HCT116 (cell line): ENCODE measurements at regions not wholly inside any gene's neighbourhood (a gene's known extent, or its start where the extent isn't known, plus 50 kb on each side); places are given as distances from the start of the nearest gene placed in this dataset.

Source experiments
- ATAC-seq: fragments of 200-7000 bp; cut with Tn5 transposase; 2 replicates; pipeline ENCODE4 v1.9.1; 2020; ENCODE audit warnings: mild to moderate bottlenecking, moderate library complexity
- BruUV-seq: library from RNA; stranded (reverse); fragments of 400-500 nt; replicated peaks from 2 replicates; lab custom pipeline; 2021; lab: Mats Ljungman, UMichigan
- CTCF ChIA-PET: fragments of 300-600 bp; sonication (Branson Sonifier 250); formaldehyde crosslinking; loops from one replicate; lab custom pipeline; 2021; ENCODE audit warnings: antibody characterized with exemption; lab: Charles Lee
- POLR2A ChIA-PET: fragments of 300-600, 350-600 bp; sonication (Branson Sonifier 250); formaldehyde crosslinking; loops from one replicate; lab custom pipeline; 2021; ENCODE audit warnings: antibody characterized with exemption; lab: Charles Lee
- RAD21 ChIA-PET, 2 experiments: fragments of 300-600 bp; sonication (Branson Sonifier 250); formaldehyde crosslinking; loops; one replicate each; lab custom pipeline; 2023; ENCODE audit warnings: low total read pairs in 2 of 2; ENCODE audit not compliant: uncharacterized antibody in 2 of 2, unreplicated experiment in 2 of 2, low non-redundant PET in 1 of 2; lab: Charles Lee
- DNase-seq: peaks from one replicate; pipeline ENCODE4 v3.0.0-alpha.2; 2010; ENCODE audit warnings: low read depth, low spot score
- H2AFZ ChIP-seq: fragments of 200-600 bp; shearing (Covaris generic), sonication (generic); 2 replicates; pipeline ENCODE4 v1.6.1; 2017; ENCODE audit warnings: low read depth, mixed run types, mixed read lengths, antibody characterized with exemption, low read length; ENCODE audit not compliant: poor library complexity, severe bottlenecking
- H3K27ac ChIP-seq: 2 replicates; pipeline ENCODE4 v1.5.1; 2012; ENCODE audit warnings: low read depth, low read length
- H3K27me3 ChIP-seq: fragments of 200-600 bp; sonication (generic); 2 replicates; pipeline ENCODE4 v1.6.1; 2016; ENCODE audit warnings: mixed run types, low read length, mixed read lengths; ENCODE audit not compliant: insufficient read depth
- H3K36me3 ChIP-seq, 2 experiments: fragments of 200-500 bp in 1 of 2; fragments of 200-600 bp in 1 of 2; sonication (Bioruptor generic) in 1 of 2; sonication (generic) in 1 of 2; 2 replicates each; pipeline versions ENCODE4 v1.5.1 to v1.6.1; 2014 to 2016; ENCODE audit warnings: low read length in 2 of 2, inconsistent platforms in 1 of 2, mixed read lengths in 1 of 2, mixed run types in 1 of 2; ENCODE audit not compliant: insufficient read depth in 2 of 2, control insufficient read depth in 1 of 2
- H3K4me1 ChIP-seq, 2 experiments: fragments of 200-600 bp in 1 of 2; sonication (generic) in 1 of 2; 2 replicates each; pipeline versions ENCODE4 v1.5.1 to v1.6.1; 2012 to 2017; ENCODE audit warnings: low read length in 2 of 2, inconsistent platforms in 1 of 2, mild to moderate bottlenecking in 1 of 2, mixed read lengths in 1 of 2, mixed run types in 1 of 2, moderate library complexity in 1 of 2; ENCODE audit not compliant: insufficient read depth in 2 of 2, control insufficient read depth in 1 of 2
- H3K4me2 ChIP-seq: fragments of 200-600 bp; sonication (generic); 2 replicates; pipeline ENCODE4 v1.6.1; 2017; ENCODE audit warnings: mixed run types, low read length, mixed read lengths
- H3K4me3 ChIP-seq, 2 experiments: fragments of 200-600 bp in 1 of 2; sonication (generic) in 1 of 2; replicated peaks in 1 of 2; 2 replicates each; pipeline ENCODE4 v1.5.1; 2011 to 2016; ENCODE audit warnings: low read length in 2 of 2, control low read depth in 1 of 2, low read depth in 1 of 2, mild to moderate bottlenecking in 1 of 2, mixed read lengths in 1 of 2, mixed run types in 1 of 2
- H3K79me2 ChIP-seq: fragments of 200-600 bp; sonication (generic); 2 replicates; pipeline ENCODE4 v1.6.1; 2017; ENCODE audit warnings: mild to moderate bottlenecking, mixed run types, low read length, moderate library complexity, mixed read lengths; ENCODE audit not compliant: insufficient read depth
- H3K9ac ChIP-seq: fragments of 200-600 bp; sonication (generic); 2 replicates; pipeline ENCODE4 v1.6.1; 2016; ENCODE audit warnings: low read length, mixed read lengths
- H3K9me2 ChIP-seq: fragments of 200-600 bp; sonication (generic), shearing (Covaris generic); 2 replicates; pipeline ENCODE4 v1.6.1; 2017; ENCODE audit warnings: mixed run types, mild to moderate bottlenecking, moderate library complexity; ENCODE audit not compliant: insufficient read depth
- H3K9me3 ChIP-seq, 2 experiments: fragments of 200-500 bp in 1 of 2; fragments of 200-600 bp in 1 of 2; sonication (Bioruptor generic) in 1 of 2; sonication (generic) in 1 of 2; 2 replicates each; pipeline ENCODE4 v1.6.1; 2014 to 2017; ENCODE audit warnings: low read length in 2 of 2, mixed read lengths in 2 of 2, inconsistent platforms in 1 of 2, low read depth in 1 of 2, mild to moderate bottlenecking in 1 of 2, mixed run types in 1 of 2, moderate library complexity in 1 of 2; ENCODE audit not compliant: control insufficient read depth in 1 of 2, insufficient read depth in 1 of 2
- H4K20me1 ChIP-seq: fragments of 200-600 bp; sonication (generic), shearing (Covaris generic); 2 replicates; pipeline ENCODE4 v1.6.1; 2017; ENCODE audit warnings: mixed run types, mild to moderate bottlenecking, moderate library complexity; ENCODE audit not compliant: insufficient read depth
- CBX3 ChIP-seq: IDR thresholded peaks from 2 replicates; pipeline ENCODE4 v1.6.1; 2012; ENCODE audit warnings: low read depth
- EGR1 ChIP-seq: IDR thresholded peaks from 2 replicates; pipeline ENCODE4 v1.6.1; 2012; ENCODE audit warnings: low read depth
- ELF1 ChIP-seq: IDR thresholded peaks from 2 replicates; pipeline ENCODE4 v1.6.1; 2012; ENCODE audit warnings: low read depth, borderline replicate concordance
- EZH2 ChIP-seq: fragments of 200-600 bp; sonication (generic); IDR thresholded peaks from 2 replicates; pipeline ENCODE4 v1.6.1; 2017; ENCODE audit warnings: antibody characterized with exemption, mixed run types
- FOSL1 ChIP-seq: IDR thresholded peaks from 2 replicates; pipeline ENCODE4 v1.6.1; 2012; ENCODE audit warnings: low read depth
- JUND ChIP-seq: IDR thresholded peaks from 2 replicates; pipeline ENCODE4 v1.6.1; 2012
- POLR2A ChIP-seq: IDR thresholded peaks from 2 replicates; pipeline ENCODE4 v1.7.0; 2011; ENCODE audit warnings: borderline replicate concordance; ENCODE audit not compliant: insufficient read depth, insufficient read length; ENCODE audit errors: extremely low read depth
- RAD21 ChIP-seq: IDR thresholded peaks from 2 replicates; pipeline ENCODE4 v1.6.1; 2012; ENCODE audit warnings: low read depth, mild to moderate bottlenecking
- SIN3A ChIP-seq: IDR thresholded peaks from 2 replicates; pipeline ENCODE4 v1.6.1; 2012; ENCODE audit warnings: low read depth
- SP1 ChIP-seq: IDR thresholded peaks from 2 replicates; pipeline ENCODE4 v1.6.1; 2012; ENCODE audit warnings: low read depth
- TCF7L2 ChIP-seq: IDR thresholded peaks from 2 replicates; pipeline ENCODE4 v1.7.0; 2011; ENCODE audit warnings: borderline replicate concordance, inconsistent platforms; ENCODE audit not compliant: insufficient read depth, insufficient read length; ENCODE audit errors: extremely low read depth
- YY1 ChIP-seq: IDR thresholded peaks from 2 replicates; pipeline ENCODE4 v1.6.1; 2011; ENCODE audit warnings: low read length, low read depth, moderate library complexity, mild to moderate bottlenecking; ENCODE audit not compliant: insufficient replicate concordance; ENCODE audit errors: extremely low read depth
- ZFX ChIP-seq: fragments of 450-650 bp; IDR thresholded peaks from 2 replicates; pipeline ENCODE4 v1.6.1; 2017
- ZNF274 ChIP-seq: fragments of 200-500 bp; sonication (Bioruptor generic); IDR thresholded peaks from 2 replicates; pipeline ENCODE4 v1.6.1; 2014; ENCODE audit warnings: mild to moderate bottlenecking, low read depth, low read length, inconsistent platforms
- intact Hi-C: fragments of 100-400 bp; cut with micrococcal nuclease; formaldehyde crosslinking; loops from 2 replicates; pipeline ENCODE4 v1.10.0; 2022
- TF ChIP-seq, protein P1 (sequence below): IDR thresholded peaks from 2 replicates; pipeline ENCODE4 v1.6.1; 2012
- TF ChIP-seq, protein P2 (sequence below), 3 experiments: fragments of 200-600 bp in 1 of 3; sonication (generic) in 1 of 3; IDR thresholded peaks in 2 of 3; conservative IDR thresholded peaks in 1 of 3; 2 replicates each; pipeline ENCODE4 v1.5.1; 2012 to 2017; ENCODE audit warnings: low read depth in 2 of 3, low read length in 2 of 3, antibody characterized with exemption in 1 of 3, borderline replicate concordance in 1 of 3, control low read depth in 1 of 3, mild to moderate bottlenecking in 1 of 3, mixed read lengths in 1 of 3, mixed run types in 1 of 3, moderate library complexity in 1 of 3; ENCODE audit not compliant: insufficient read depth in 1 of 3
- TF ChIP-seq, protein P3 (sequence below): IDR thresholded peaks from 2 replicates; pipeline ENCODE4 v1.6.1; 2012; ENCODE audit warnings: low read depth
- TF ChIP-seq, protein P4 (sequence below): IDR thresholded peaks from 2 replicates; pipeline ENCODE4 v1.6.1; 2012

DNA sequence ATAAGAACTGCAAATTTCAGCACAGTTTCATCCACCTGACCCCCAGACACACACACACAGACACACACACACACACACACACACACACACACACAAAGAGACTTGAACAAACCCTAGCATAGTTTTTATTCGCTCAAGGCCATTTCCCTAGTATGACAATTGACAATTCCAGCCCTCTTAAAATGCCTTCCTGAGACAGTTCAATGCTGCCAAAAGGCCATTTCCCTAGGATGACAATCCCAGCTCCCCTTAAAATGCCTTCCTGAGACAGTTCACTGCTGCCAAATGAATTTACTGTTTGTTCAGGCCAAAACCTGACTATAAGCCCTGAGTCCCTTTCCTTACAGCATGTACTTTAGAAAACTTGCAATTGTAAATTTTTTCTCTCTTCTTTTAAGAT is 259.5 kb upstream of the SLC7A11 start:
- no TSS peak for BruUV-seq

More for the DNA sequence above, 259.5 kb upstream of the SLC7A11 start:
- DNase-seq (no peak), ATAC-seq (no peak)
- H3K4me3 ChIP-seq = no peak overlapping the region
- H3K9me3 ChIP-seq = no peaks in the 10 kb centered on the region
- TF ChIP-seq YY1 = no peak
- TF ChIP-seq EZH2 = no peak
- no peak for TF ChIP-seq POLR2A
- no peak for TF ChIP-seq FOSL1
- TF ChIP-seq ZFX = no peak
- no peak for TF ChIP-seq SP1
- TF ChIP-seq TCF7L2 = no peak
- TF ChIP-seq, protein P1, sequence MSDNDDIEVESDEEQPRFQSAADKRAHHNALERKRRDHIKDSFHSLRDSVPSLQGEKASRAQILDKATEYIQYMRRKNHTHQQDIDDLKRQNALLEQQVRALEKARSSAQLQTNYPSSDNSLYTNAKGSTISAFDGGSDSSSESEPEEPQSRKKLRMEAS = no peak
- TF ChIP-seq JUND = no peak
- TF ChIP-seq, protein P2, sequence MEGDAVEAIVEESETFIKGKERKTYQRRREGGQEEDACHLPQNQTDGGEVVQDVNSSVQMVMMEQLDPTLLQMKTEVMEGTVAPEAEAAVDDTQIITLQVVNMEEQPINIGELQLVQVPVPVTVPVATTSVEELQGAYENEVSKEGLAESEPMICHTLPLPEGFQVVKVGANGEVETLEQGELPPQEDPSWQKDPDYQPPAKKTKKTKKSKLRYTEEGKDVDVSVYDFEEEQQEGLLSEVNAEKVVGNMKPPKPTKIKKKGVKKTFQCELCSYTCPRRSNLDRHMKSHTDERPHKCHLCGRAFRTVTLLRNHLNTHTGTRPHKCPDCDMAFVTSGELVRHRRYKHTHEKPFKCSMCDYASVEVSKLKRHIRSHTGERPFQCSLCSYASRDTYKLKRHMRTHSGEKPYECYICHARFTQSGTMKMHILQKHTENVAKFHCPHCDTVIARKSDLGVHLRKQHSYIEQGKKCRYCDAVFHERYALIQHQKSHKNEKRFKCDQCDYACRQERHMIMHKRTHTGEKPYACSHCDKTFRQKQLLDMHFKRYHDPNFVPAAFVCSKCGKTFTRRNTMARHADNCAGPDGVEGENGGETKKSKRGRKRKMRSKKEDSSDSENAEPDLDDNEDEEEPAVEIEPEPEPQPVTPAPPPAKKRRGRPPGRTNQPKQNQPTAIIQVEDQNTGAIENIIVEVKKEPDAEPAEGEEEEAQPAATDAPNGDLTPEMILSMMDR (IDR thresholded peaks at IDR 0.05 in 2 of 3, conservative IDR thresholded peaks at IDR 0.05 in 1 of 3; ENCODE audit: borderline replicate concordance in 1 of 3, insufficient read depth in 1 of 3, low read depth in 2 of 3, low read length in 2 of 3) = no peak
- TF ChIP-seq, protein P3, sequence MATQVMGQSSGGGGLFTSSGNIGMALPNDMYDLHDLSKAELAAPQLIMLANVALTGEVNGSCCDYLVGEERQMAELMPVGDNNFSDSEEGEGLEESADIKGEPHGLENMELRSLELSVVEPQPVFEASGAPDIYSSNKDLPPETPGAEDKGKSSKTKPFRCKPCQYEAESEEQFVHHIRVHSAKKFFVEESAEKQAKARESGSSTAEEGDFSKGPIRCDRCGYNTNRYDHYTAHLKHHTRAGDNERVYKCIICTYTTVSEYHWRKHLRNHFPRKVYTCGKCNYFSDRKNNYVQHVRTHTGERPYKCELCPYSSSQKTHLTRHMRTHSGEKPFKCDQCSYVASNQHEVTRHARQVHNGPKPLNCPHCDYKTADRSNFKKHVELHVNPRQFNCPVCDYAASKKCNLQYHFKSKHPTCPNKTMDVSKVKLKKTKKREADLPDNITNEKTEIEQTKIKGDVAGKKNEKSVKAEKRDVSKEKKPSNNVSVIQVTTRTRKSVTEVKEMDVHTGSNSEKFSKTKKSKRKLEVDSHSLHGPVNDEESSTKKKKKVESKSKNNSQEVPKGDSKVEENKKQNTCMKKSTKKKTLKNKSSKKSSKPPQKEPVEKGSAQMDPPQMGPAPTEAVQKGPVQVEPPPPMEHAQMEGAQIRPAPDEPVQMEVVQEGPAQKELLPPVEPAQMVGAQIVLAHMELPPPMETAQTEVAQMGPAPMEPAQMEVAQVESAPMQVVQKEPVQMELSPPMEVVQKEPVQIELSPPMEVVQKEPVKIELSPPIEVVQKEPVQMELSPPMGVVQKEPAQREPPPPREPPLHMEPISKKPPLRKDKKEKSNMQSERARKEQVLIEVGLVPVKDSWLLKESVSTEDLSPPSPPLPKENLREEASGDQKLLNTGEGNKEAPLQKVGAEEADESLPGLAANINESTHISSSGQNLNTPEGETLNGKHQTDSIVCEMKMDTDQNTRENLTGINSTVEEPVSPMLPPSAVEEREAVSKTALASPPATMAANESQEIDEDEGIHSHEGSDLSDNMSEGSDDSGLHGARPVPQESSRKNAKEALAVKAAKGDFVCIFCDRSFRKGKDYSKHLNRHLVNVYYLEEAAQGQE = no peak
- TF ChIP-seq SIN3A = no peak
- TF ChIP-seq ELF1 = no peak
- no peak for TF ChIP-seq ZNF274
- TF ChIP-seq EGR1 = no peak
- TF ChIP-seq, protein P4, sequence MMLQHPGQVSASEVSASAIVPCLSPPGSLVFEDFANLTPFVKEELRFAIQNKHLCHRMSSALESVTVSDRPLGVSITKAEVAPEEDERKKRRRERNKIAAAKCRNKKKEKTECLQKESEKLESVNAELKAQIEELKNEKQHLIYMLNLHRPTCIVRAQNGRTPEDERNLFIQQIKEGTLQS = no peak
- TF ChIP-seq CBX3 = no peak
- TF ChIP-seq RAD21 = no peak
- no peaks in the 10 kb centered on the region for H3K79me2 ChIP-seq
- no peaks in the 10 kb centered on the region for H3K4me1 ChIP-seq
- H3K27me3 ChIP-seq = no peaks in the 10 kb centered on the region
- no peak overlapping the region for H3K4me2 ChIP-seq
- H4K20me1 ChIP-seq = no peaks in the 10 kb centered on the region
- ChIA-PET POLR2A (no interaction called here), RAD21 (no interaction called here), CTCF (no interaction called here)
- no peaks in the 10 kb centered on the region for H3K36me3 ChIP-seq
- H3K9ac ChIP-seq = no peak overlapping the region
- intact Hi-C loops = no loop called here
- H2AFZ ChIP-seq = no peak overlapping the region
- H3K27ac ChIP-seq = no peak overlapping the region
- no peaks in the 10 kb centered on the region for H3K9me2 ChIP-seq
